Liver (tissue), 8 donors: ENCODE measurements at regions not wholly inside any gene's neighbourhood (a gene's known extent, or its start where the extent isn't known, plus 50 kb on each side); places are given as distances from the start of the nearest gene placed in this dataset.

Experiments used
- DNase-seq: peaks from one replicate; pipeline ENCODE4 v3.0.0-alpha.2; 2017; ENCODE audit warnings: low spot score
- H3K27ac ChIP-seq, 2 donors: one replicate each; pipeline ENCODE4 v1.7.0; 2013; ENCODE audit warnings: inconsistent platforms in 2 of 2, low read length in 2 of 2, control low read depth in 1 of 2, low read depth in 1 of 2, mild to moderate bottlenecking in 1 of 2
- H3K27me3 ChIP-seq, 4 donors: one replicate each; pipeline versions ENCODE4 v1.6.1 to v1.7.0; 2013; ENCODE audit warnings: low read length in 3 of 4, inconsistent platforms in 1 of 4, mild to moderate bottlenecking in 1 of 4, moderate library complexity in 1 of 4; ENCODE audit not compliant: control insufficient read depth in 4 of 4, insufficient read depth in 4 of 4
- H3K36me3 ChIP-seq, 4 donors: one replicate each; pipeline versions ENCODE4 v1.6.1 to v1.7.0; 2013; ENCODE audit warnings: low read length in 3 of 4, mild to moderate bottlenecking in 3 of 4, low read depth in 1 of 4, moderate library complexity in 1 of 4; ENCODE audit not compliant: control insufficient read depth in 4 of 4, insufficient read depth in 3 of 4
- H3K4me1 ChIP-seq, 4 donors: one replicate each; pipeline versions ENCODE4 v1.6.1 to v1.7.0; 2013; ENCODE audit warnings: low read length in 3 of 4, mild to moderate bottlenecking in 3 of 4, moderate library complexity in 1 of 4; ENCODE audit not compliant: control insufficient read depth in 4 of 4, insufficient read depth in 4 of 4
- H3K4me3 ChIP-seq, 3 donors: one replicate each; pipeline versions ENCODE4 v1.6.1 to v1.7.0; 2013; ENCODE audit warnings: low read length in 3 of 3, control low read depth in 1 of 3, low read depth in 1 of 3, mild to moderate bottlenecking in 1 of 3
- H3K9ac ChIP-seq, 2 donors: one replicate each; pipeline ENCODE4 v1.7.0; 2013; ENCODE audit warnings: low read length in 2 of 2, mild to moderate bottlenecking in 2 of 2, moderate library complexity in 2 of 2, control low read depth in 1 of 2, low read depth in 1 of 2
- H3K9me3 ChIP-seq, 4 donors: one replicate each; pipeline versions ENCODE4 v1.6.1 to v1.7.0; 2013; ENCODE audit warnings: low read length in 3 of 4; ENCODE audit not compliant: control insufficient read depth in 4 of 4
- EGR1 ChIP-seq, 2 donors: IDR thresholded peaks; 2 replicates each; pipeline ENCODE4 v1.6.1; 2016 to 2018; ENCODE audit warnings: antibody characterized with exemption in 2 of 2, low read depth in 2 of 2
- FOXA1 ChIP-seq: IDR thresholded peaks from 2 replicates; pipeline ENCODE4 v1.6.1; 2016; ENCODE audit warnings: antibody characterized with exemption
- FOXA2 ChIP-seq: IDR thresholded peaks from 2 replicates; pipeline ENCODE4 v1.6.1; 2016; ENCODE audit warnings: antibody characterized with exemption
- GABPA ChIP-seq, 2 donors: IDR thresholded peaks in 1 of 2; conservative IDR thresholded peaks in 1 of 2; 2 replicates each; pipeline ENCODE4 v1.6.1; 2016; ENCODE audit warnings: antibody characterized with exemption in 2 of 2, mild to moderate bottlenecking in 1 of 2, moderate library complexity in 1 of 2
- HNF4A ChIP-seq, 2 donors: conservative IDR thresholded peaks; 2 replicates each; pipeline ENCODE4 v1.6.1; 2016; ENCODE audit warnings: antibody characterized with exemption in 2 of 2, mild to moderate bottlenecking in 2 of 2
- HNF4G ChIP-seq: IDR thresholded peaks from 2 replicates; pipeline ENCODE4 v1.6.1; 2016; ENCODE audit warnings: antibody characterized with exemption
- JUND ChIP-seq, 2 donors: IDR thresholded peaks; 2 replicates each; pipeline ENCODE4 v1.6.1; 2016; ENCODE audit warnings: antibody characterized with exemption in 2 of 2
- MAX ChIP-seq: IDR thresholded peaks from 2 replicates; pipeline ENCODE4 v1.6.1; 2016; ENCODE audit warnings: antibody characterized with exemption
- NR2F2 ChIP-seq: IDR thresholded peaks from 2 replicates; pipeline ENCODE4 v1.6.1; 2016; ENCODE audit warnings: antibody characterized with exemption
- RAD21 ChIP-seq, 2 donors: IDR thresholded peaks; 2 replicates each; pipeline ENCODE4 v1.6.1; 2016; ENCODE audit warnings: antibody characterized with exemption in 2 of 2, mild to moderate bottlenecking in 2 of 2
- REST ChIP-seq: IDR thresholded peaks from 2 replicates; pipeline ENCODE4 v1.6.1; 2016; ENCODE audit warnings: antibody characterized with exemption, mild to moderate bottlenecking
- RXRA ChIP-seq, 2 donors: IDR thresholded peaks; 2 replicates each; pipeline ENCODE4 v1.6.1; 2017 to 2018; ENCODE audit warnings: antibody characterized with exemption in 2 of 2, mild to moderate bottlenecking in 1 of 2
- SP1 ChIP-seq: IDR thresholded peaks from 2 replicates; pipeline ENCODE4 v1.6.1; 2018; ENCODE audit warnings: antibody characterized with exemption, mild to moderate bottlenecking
- TAF1 ChIP-seq: conservative IDR thresholded peaks from 2 replicates; pipeline ENCODE4 v1.6.1; 2016; ENCODE audit warnings: antibody characterized with exemption, mild to moderate bottlenecking
- YY1 ChIP-seq: IDR thresholded peaks from 2 replicates; pipeline ENCODE4 v1.6.1; 2016; ENCODE audit warnings: antibody characterized with exemption, mild to moderate bottlenecking
- WGBS: extraction: QIAGEN DNeasy Blood & Tissue Kit; methylation state at CpG from one replicate; pipeline ENCODE4 v1.1.7; 2013; 5-methylcytosine and 5-hydroxymethylcytosine counted together
- TF ChIP-seq, protein P1 (sequence below): IDR thresholded peaks from 2 replicates; pipeline ENCODE4 v1.6.1; 2016; ENCODE audit warnings: antibody characterized with exemption
- TF ChIP-seq, protein P2 (sequence below): fragments of 150-350 bp; IDR thresholded peaks from 2 replicates; pipeline ENCODE4 v1.5.1; 2017; ENCODE audit warnings: improper control_type of control experiment, low read depth, low read length; ENCODE audit not compliant: missing input control
- TF ChIP-seq, protein P3 (sequence below): IDR thresholded peaks from 2 replicates; pipeline ENCODE4 v1.6.1; 2016; ENCODE audit warnings: antibody characterized with exemption
- donor health status: healthy.
- donor health status: healthy.
- donor health status: healthy.
- donor health status: healthy.
- donor health status: healthy.

- TF ChIP-seq, protein P1, sequence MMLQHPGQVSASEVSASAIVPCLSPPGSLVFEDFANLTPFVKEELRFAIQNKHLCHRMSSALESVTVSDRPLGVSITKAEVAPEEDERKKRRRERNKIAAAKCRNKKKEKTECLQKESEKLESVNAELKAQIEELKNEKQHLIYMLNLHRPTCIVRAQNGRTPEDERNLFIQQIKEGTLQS: no peak
- TF ChIP-seq GABPA (IDR thresholded peaks at IDR 0.05 in 1 of 2, conservative IDR thresholded peaks at IDR 0.05 in 1 of 2) (no peak), FOXA1 (no peak), HNF4G (no peak)
These were observed 307.8 kb downstream of the BCHE start (continued) for GRCh38 chr3:165529451-165529850.

DNA sequence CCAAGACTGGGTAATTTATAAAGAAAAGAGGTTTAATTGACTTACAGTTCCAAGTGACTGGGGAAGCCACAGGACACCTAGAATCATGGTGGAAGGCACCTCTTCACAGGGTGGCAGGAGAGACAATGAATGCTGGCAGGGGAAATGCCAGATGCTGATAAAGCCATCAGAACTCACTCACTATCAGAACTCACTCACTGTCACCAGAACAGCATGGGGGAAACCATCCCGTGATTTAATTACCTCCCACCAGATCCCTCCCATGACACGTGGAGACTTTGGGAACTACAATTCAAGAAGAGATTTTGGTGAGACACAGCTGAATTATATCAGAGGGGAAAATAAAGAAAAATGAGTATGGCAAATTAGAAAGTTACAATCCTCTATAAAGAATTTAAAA, 310.9 kb downstream of the BCHE start:
- Histone ChIP-seq H3K27me3 (no peaks in the 10 kb centered on the region), H3K9me3 (no peaks in the 10 kb centered on the region), H3K9ac (no peak overlapping the region), H3K36me3 (no peaks in the 10 kb centered on the region), H3K4me1 (no peaks in the 10 kb centered on the region), H3K4me3 (no peak overlapping the region), H3K27ac (no peak overlapping the region)
- WGBS: 31% methylated on average over 2 of the region's 2 CpGs
- no peak for DNase-seq
- TF ChIP-seq YY1 (no peak), GABPA (IDR thresholded peaks at IDR 0.05 in 1 of 2, conservative IDR thresholded peaks at IDR 0.05 in 1 of 2) (no peak), NR2F2 (no peak), RAD21 (IDR thresholded peaks at IDR 0.05) (no peak), REST (no peak), EGR1 (IDR thresholded peaks at IDR 0.05; ENCODE audit: low read depth in 2 of 2) (no peak), HNF4A (conservative IDR thresholded peaks at IDR 0.05) (no peak), HNF4G (no peak), MAX (no peak), TAF1 (no peak), FOXA1 (no peak), JUND (IDR thresholded peaks at IDR 0.05) (no peak), FOXA2 (no peak), RXRA (IDR thresholded peaks at IDR 0.05) (no peak), SP1 (no peak)
- TF ChIP-seq, protein P2, sequence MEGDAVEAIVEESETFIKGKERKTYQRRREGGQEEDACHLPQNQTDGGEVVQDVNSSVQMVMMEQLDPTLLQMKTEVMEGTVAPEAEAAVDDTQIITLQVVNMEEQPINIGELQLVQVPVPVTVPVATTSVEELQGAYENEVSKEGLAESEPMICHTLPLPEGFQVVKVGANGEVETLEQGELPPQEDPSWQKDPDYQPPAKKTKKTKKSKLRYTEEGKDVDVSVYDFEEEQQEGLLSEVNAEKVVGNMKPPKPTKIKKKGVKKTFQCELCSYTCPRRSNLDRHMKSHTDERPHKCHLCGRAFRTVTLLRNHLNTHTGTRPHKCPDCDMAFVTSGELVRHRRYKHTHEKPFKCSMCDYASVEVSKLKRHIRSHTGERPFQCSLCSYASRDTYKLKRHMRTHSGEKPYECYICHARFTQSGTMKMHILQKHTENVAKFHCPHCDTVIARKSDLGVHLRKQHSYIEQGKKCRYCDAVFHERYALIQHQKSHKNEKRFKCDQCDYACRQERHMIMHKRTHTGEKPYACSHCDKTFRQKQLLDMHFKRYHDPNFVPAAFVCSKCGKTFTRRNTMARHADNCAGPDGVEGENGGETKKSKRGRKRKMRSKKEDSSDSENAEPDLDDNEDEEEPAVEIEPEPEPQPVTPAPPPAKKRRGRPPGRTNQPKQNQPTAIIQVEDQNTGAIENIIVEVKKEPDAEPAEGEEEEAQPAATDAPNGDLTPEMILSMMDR: no peak
- TF ChIP-seq, protein P3, sequence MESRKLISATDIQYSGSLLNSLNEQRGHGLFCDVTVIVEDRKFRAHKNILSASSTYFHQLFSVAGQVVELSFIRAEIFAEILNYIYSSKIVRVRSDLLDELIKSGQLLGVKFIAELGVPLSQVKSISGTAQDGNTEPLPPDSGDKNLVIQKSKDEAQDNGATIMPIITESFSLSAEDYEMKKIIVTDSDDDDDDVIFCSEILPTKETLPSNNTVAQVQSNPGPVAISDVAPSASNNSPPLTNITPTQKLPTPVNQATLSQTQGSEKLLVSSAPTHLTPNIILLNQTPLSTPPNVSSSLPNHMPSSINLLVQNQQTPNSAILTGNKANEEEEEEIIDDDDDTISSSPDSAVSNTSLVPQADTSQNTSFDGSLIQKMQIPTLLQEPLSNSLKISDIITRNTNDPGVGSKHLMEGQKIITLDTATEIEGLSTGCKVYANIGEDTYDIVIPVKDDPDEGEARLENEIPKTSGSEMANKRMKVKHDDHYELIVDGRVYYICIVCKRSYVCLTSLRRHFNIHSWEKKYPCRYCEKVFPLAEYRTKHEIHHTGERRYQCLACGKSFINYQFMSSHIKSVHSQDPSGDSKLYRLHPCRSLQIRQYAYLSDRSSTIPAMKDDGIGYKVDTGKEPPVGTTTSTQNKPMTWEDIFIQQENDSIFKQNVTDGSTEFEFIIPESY: no peak
- TF ChIP-seq, protein P1: no peak
